Fibroblast of pulmonary artery (primary cell): ENCODE measurements at regions not wholly inside any gene's neighbourhood (a gene's known extent, or its start where the extent isn't known, plus 50 kb on each side); places are given as distances from the start of the nearest gene placed in this dataset.

Experiments used
- DNase-seq: peaks from one replicate; pipeline ENCODE4 v3.0.0-alpha.2; 2010; ENCODE audit warnings: low read depth
- H3K4me3 ChIP-seq: replicated peaks from 2 replicates; pipeline ENCODE4 v1.5.1; 2011; ENCODE audit warnings: low read depth, mild to moderate bottlenecking, control low read depth, low read length, moderate library complexity
- CTCF ChIP-seq: IDR thresholded peaks from 2 replicates; pipeline ENCODE4 v1.5.1; 2011; ENCODE audit warnings: mild to moderate bottlenecking, control low read depth, low read length, inconsistent platforms; ENCODE audit errors: missing control alignments

- H3K4me3 ChIP-seq, result no peak overlapping the region
- no peak for DNase-seq
- no peak for TF ChIP-seq CTCF
These were observed 142.7 kb downstream of the C5orf15 start for GRCh38 chr5:133825631-133826289.

GRCh38 chr5:133824661-133825254 is 143.7 kb downstream of the C5orf15 start:
- no peak overlapping the region for H3K4me3 ChIP-seq
- no peak for TF ChIP-seq CTCF
- no peak for DNase-seq

DNA sequence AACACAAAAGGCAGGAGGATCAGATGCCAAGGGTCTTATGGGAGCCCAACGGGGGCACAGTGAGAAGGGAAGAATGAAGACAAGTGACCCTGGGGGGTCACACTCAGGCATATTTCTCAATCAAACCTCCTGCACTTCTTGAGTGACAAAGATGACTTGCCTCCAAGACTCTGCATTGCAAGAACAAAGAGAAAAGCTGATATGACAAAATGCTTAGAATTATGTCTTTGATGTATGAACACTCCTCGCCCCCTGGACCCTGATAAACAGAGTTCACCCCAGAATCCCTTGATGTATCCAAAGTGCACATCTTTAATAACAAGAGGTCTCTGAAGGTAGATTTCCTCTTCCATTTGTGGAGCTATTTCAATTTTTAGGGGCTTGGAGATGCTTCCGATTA is 146.5 kb downstream of the C5orf15 start:
- DNase-seq, result no peak
- H3K4me3 ChIP-seq, result no peak overlapping the region
- no peak for TF ChIP-seq CTCF

DNA sequence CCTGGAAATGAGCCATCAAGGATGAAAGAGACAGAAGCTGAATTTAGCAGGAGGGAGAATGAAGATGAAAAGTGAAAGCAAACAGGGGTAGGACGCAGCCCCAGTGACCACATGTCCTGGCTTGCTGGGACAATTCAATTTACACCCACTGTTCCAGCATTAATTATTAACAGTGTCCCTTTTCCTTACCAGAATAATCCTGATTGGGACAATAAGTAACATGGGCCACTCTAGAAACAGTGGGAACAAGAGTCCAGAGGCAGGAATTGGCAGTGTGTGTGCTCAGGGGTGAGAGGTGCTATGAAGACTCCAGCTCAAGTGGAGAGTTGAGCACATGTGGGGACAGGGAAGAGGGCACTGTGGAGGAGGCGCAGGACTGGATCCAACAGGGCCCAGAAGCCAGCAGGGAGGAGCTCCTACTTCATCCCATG is 147.1 kb downstream of the C5orf15 start:
- no peak overlapping the region for H3K4me3 ChIP-seq
- no peak for TF ChIP-seq CTCF
- DNase-seq, result no peak

DNA sequence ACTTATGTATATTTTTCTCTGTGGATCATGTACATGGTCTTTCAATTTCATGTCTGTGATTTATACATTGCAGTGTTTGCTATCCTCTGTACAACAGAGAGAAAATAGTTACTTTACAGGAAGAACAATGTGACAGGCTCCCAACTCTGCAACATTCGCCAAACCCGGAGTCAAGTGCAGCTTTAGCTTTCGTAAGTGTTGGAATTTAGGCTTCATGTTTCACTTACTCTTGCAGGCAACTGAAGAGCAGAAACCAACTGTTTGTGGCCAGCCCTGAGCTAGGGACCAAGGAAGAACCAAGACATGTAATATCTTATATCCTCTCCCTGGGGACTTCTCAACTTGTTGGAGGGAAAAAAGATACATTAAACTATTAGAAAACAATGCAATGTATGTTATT is 147.9 kb downstream of the C5orf15 start:
- no peak for TF ChIP-seq CTCF
- H3K4me3 ChIP-seq, result no peak overlapping the region
- no peak for DNase-seq

GRCh38 chr5:133819977-133820471 is 148.4 kb downstream of the C5orf15 start:
- no peak overlapping the region for H3K4me3 ChIP-seq
- DNase-seq, result no peak
- no peak for TF ChIP-seq CTCF
